GM18907 (cell line): ENCODE measurements at regions not wholly inside any gene's neighbourhood (a gene's known extent, or its start where the extent isn't known, plus 50 kb on each side); places are given as distances from the start of the nearest gene placed in this dataset.

ENCODE experiments used
- ATAC-seq: cut with Tn5 transposase; IDR thresholded peaks from one replicate; pipeline ENCODE4 v1.9.1; 2021; ENCODE audit warnings: mild to moderate bottlenecking, moderate library complexity; ENCODE audit not compliant: unreplicated experiment

DNA sequence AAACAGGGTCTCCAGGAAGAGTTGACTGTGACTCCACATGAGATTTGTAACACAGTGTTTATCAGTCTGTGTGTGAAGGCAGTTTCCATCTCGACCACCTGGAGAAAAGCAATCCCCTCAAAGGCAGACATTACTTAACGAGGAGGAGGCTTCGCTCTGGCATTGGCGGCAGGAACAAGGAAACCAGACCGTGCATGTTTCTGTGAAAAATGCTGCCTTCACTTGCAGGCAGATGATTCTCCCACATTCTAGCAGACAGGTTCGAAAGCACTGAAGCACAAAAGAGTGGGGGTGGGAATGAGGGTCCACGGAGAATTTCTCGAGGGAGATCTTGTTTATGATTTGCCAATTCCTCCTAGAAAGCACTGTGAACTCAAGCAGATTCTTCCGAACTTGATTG, 414.0 kb downstream of the SLC4A3 start:
- ATAC-seq: no peak

GRCh38 chr2:220043155-220043989, 415.9 kb downstream of the SLC4A3 start:
- ATAC-seq: no peak

GRCh38 chr2:220043990-220044335, 416.5 kb downstream of the SLC4A3 start:
- no peak for ATAC-seq

- no peak for ATAC-seq
Measured at GRCh38 chr2:220044383-220044782, 417.0 kb downstream of the SLC4A3 start.

DNA sequence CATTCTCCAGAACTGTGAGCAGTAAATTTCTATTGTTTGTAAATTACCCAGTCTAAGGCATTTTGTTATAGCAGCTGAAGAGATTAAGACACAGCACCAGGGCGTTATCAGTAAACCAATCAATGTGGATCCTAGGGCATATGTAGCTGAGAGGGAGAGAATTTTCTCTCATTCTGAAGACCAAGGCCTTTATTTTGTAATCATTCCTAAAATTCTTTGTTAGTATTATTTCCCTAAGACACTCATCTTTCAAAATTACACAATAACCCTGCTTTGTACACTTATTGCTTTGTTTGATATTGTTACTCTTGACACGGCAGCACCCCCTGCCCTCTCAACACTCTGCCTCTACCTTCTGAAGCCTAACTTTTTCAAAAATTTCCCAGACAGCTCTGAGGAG, 419.1 kb downstream of the SLC4A3 start:
- ATAC-seq: no peak

DNA sequence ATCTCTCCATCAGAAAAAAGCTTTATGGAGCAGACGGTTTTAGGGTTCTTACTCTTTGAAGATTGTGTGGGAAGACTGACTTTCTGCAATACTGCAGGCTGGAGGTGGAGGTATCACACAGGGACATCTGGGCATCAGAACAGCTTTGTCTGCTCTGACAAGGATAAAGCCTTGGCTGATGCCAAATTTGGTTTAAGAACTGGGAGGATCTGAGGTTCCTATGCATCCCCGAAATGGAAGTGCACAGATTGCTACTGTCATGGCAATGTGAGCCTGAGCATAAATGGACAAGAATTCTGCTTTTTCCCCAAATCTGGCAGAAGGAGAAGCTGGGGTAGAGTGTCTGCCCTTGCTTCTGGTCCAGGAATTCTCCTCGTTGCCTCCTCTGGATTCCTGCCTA, 424.3 kb downstream of the SLC4A3 start:
- no peak for ATAC-seq

- ATAC-seq: no peak
Measured at GRCh38 chr2:220053919-220054318, 426.5 kb downstream of the SLC4A3 start.

GRCh38 chr2:220057391-220057790, 430.0 kb downstream of the SLC4A3 start:
- ATAC-seq: no peak

DNA sequence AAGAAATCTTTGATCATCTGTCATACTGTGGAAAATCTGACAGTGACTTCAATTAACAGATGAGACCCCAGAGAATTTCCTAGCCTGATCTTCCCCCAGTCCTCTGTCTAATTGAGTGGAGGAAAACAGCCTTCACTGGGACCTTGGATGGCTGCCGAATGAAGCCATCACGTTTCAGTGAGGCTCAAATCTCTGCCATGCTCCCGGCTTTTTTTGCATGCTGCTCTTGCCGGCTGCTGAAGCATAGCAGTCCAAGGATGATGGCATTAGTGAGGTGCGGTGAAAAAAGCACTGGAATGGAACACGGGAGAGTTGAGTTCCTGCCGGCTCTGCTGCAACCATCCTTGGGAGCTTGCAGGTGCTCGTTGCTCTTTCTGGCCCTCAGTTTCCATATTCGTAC, 430.5 kb downstream of the SLC4A3 start:
- ATAC-seq: no peak

GRCh38 chr2:220064111-220065030, 436.9 kb downstream of the SLC4A3 start:
- ATAC-seq: no peak

DNA sequence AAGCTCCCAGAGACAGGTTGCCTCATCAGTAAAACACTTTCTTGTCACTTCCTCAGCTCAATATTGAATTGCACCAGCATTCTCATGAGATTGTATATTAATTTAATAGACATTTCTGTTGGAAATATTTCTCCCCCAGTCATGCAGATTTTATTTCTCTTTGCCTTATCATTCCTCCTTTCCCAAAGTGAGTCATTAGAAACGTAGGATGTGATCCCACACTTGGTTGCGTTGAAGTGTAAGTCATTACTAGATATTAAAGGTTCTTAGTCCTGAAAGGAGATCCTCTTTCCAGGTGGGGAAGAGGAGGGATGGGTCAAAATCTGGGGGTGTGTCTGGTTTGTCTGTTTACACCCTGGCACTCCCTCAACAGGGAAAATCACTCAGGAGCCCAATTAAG, 438.2 kb downstream of the SLC4A3 start:
- no peak for ATAC-seq

- no peak for ATAC-seq
Measured at GRCh38 chr2:220068846-220069245, 441.4 kb downstream of the SLC4A3 start.

DNA sequence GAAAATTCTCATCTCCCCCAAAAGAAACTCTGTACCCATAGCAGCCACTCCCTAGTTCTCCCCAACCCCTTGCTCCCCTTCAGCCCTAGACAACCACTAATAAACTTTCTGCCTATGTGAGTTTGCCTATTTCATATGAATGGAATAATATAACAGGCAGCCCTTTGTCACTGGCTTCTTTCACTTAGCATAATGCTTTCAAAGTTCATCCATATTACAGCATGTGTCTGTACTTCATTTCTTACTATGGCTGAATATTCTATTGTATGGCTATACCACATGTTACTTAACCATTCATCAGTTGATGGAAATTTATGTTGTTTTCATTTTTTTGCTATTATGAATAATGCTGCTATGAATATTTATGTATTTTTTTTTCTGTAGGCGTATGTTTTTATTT, 442.9 kb downstream of the SLC4A3 start:
- ATAC-seq: no peak

DNA sequence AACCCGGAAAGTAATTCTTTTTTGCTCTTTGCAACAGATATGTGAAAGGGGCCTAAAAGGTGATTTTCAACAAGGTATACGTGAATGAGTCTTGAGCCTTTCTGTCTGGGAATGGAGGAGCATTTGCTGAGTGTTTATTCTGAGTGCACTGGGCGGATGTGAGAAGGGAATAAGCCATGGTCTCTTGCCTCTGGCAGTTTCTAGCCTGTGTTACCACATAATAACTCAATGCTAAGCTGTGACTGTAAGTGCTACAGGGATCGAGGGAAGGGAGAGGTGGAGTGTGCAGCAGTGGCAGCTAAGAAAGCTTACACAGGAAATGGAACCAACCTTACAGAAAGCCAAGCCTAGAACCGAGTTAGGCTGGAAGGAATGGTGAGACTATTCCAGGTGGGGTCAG, 444.3 kb downstream of the SLC4A3 start:
- ATAC-seq: no peak

DNA sequence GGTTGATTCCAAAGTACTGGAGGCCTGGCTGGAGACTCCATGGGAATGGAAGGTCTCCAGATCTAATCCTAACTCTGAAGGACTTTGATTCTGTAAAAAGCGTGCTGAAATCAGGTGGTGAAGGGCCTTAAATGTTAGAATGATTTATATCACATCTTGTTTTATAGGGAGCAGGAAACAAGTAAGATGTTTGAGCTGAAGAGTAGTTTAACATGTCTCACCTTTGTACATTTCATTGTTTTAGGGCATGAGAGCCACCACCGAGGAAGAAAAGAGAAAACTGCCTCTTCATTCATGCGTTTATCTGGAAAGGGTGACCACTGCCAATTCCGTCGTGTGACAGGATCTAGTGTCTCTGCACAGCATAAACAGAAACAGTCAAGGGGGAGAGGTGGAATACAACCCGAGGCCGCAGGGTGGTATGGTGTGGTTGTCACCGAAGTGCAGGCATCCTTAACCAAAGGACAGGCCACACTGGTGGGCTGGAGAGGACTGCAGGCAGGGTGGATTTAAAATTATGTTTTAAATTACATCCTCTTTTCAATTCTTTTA, 445.3 kb downstream of the SLC4A3 start:
- no peak for ATAC-seq

GRCh38 chr2:220075835-220076234, 448.4 kb downstream of the SLC4A3 start:
- ATAC-seq: no peak

DNA sequence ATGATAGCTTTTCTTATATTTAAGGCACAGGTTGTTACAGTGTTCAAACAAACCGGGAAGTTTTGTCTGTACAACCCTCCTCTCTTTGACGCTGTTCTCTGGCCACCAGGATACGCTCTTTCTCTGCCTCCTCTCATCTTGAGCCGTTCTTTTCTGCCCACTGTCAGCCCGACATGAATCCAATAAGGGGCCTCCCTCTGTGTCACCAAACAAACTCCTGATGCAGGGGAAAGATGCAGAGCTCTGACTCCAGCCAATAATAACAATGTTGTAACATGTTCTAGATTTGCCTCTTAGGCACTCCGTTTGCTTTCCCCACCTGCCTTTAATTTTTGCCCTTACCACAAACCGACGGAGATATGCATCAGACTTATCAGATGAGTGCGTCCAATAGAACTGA, 449.3 kb downstream of the SLC4A3 start:
- ATAC-seq: no peak

DNA sequence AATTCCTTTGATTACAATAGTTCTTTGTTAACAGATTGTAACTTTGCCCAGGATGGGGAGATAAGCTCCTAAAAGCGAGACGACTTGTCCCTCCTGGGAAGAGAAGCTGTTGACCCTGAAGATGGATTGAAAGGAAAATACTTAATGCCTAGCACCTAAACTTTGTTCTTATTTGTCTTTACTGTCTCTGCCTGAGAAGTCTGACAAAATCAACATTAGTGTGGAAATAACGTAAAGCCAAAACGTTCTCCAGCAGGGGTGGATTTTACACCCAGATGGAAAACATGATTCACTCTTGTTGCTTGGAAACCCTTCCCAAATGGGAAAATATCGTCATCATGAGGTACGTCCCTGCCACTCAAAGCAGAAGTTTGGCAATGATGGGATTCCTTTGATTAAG, 450.1 kb downstream of the SLC4A3 start:
- no peak for ATAC-seq

GRCh38 chr2:220078439-220078838, 451.0 kb downstream of the SLC4A3 start:
- ATAC-seq: no peak

DNA sequence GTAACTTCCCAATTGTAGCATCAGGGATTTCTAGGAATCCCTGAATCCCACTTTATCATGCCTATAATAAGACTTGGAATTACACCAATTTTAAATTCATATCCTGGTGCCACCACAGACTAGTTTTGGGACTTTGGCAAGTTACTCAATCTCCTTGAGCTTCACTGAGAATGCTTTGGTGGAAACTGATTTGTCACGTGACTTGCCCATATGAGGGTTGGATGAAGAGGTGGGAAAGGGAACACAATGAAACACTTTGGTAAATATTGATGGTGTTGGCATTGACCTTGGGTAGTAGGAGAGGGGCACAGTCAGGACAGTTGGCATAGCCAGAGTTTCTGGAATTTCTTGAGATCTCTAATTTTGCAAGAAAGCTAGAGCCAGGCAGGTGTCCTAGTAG, 452.2 kb downstream of the SLC4A3 start:
- ATAC-seq: no peak

GRCh38 chr2:220081171-220081570, 453.7 kb downstream of the SLC4A3 start:
- no peak for ATAC-seq

GRCh38 chr2:220090050-220090449, 462.6 kb downstream of the SLC4A3 start:
- no peak for ATAC-seq
